Lower leg skin (tissue), 3 donors: ENCODE measurements at regions not wholly inside any gene's neighbourhood (a gene's known extent, or its start where the extent isn't known, plus 50 kb on each side); places are given as distances from the start of the nearest gene placed in this dataset.

Experiments used
- CTCF ChIP-seq, 3 donors: fragments of 450-650 bp; IDR thresholded peaks; one replicate each; pipeline ENCODE4 v1.5.1; 2016; ENCODE audit warnings: antibody characterized with exemption in 3 of 3, mild to moderate bottlenecking in 3 of 3, moderate library complexity in 2 of 3
- POLR2A ChIP-seq, 2 donors: fragments of 450-650 bp; IDR thresholded peaks; one replicate each; pipeline ENCODE4 v1.6.1; 2016 to 2017; ENCODE audit warnings: antibody characterized with exemption in 2 of 2, mild to moderate bottlenecking in 1 of 2, moderate library complexity in 1 of 2

- no peak for TF ChIP-seq CTCF (IDR thresholded peaks at IDR 0.05)
- no peak for TF ChIP-seq POLR2A (IDR thresholded peaks at IDR 0.05)
These were observed 94.5 kb upstream of the GRIN2B start for GRCh38 chr12:14075797-14076393.
